GM12864 (cell line): ENCODE measurements at regions not wholly inside any gene's neighbourhood (a gene's known extent, or its start where the extent isn't known, plus 50 kb on each side); places are given as distances from the start of the nearest gene placed in this dataset.

Source experiments
- DNase-seq: peaks from one replicate; pipeline ENCODE4 v3.0.0-alpha.2; 2011; ENCODE audit warnings: low read depth
- H3K4me3 ChIP-seq: 2 replicates; pipeline ENCODE4 v1.5.1; 2011; ENCODE audit warnings: mild to moderate bottlenecking, low read depth, low read length, control low read depth
- CTCF ChIP-seq: IDR thresholded peaks from 2 replicates; pipeline ENCODE4 v1.5.1; 2011; ENCODE audit warnings: low read depth, mild to moderate bottlenecking, moderate library complexity, low read length, control low read depth, inconsistent platforms; ENCODE audit errors: missing control alignments

GRCh38 chr18:29962579-29962978 lies 1080.0 kb downstream of the DSC3 start:
- no peak for DNase-seq
- H3K4me3 ChIP-seq, result no peak overlapping the region
- TF ChIP-seq CTCF, result no peak

- no peak for DNase-seq
- no peak overlapping the region for H3K4me3 ChIP-seq
- TF ChIP-seq CTCF, result no peak
Observed at GRCh38 chr18:29960539-29960938, 1082.0 kb downstream of the DSC3 start.

GRCh38 chr18:29930231-29930630 lies 1112.3 kb downstream of the DSC3 start:
- no peak overlapping the region for H3K4me3 ChIP-seq
- no peak for TF ChIP-seq CTCF
- DNase-seq, result no peak

- no peak overlapping the region for H3K4me3 ChIP-seq
- DNase-seq, result no peak
- no peak for TF ChIP-seq CTCF
Observed at GRCh38 chr18:29928081-29928480, 1114.5 kb downstream of the DSC3 start.

- no peak overlapping the region for H3K4me3 ChIP-seq
- DNase-seq, result no peak
- no peak for TF ChIP-seq CTCF
Observed at GRCh38 chr18:29925566-29925965, 1117.0 kb downstream of the DSC3 start.

GRCh38 chr18:29912351-29912750 lies 1130.2 kb downstream of the DSC3 start:
- no peak for DNase-seq
- TF ChIP-seq CTCF, result no peak
- H3K4me3 ChIP-seq, result no peak overlapping the region

- no peak for DNase-seq
- peak; percentile 24 for TF ChIP-seq CTCF
- H3K4me3 ChIP-seq, result no peak overlapping the region
Observed at GRCh38 chr18:29892960-29893558, 1149.5 kb downstream of the DSC3 start.
